ENCODE measurements at regions not wholly inside any gene's neighbourhood (a gene's known extent, or its start where the extent isn't known, plus 50 kb on each side); places are given as distances from the start of the nearest gene placed in this dataset.
A peak's percentile ranks its signal among the peaks of the same experiment; 100 is the strongest.

- no peak for DNase-seq (ENCODE audit: low read depth)
- H3K4me3 ChIP-seq (ENCODE audit: low read depth, low read length): no peak overlapping the region
Observed at GRCh38 chr21:24188506-24188905, 1418.8 kb downstream of the MRPL39 start.

GRCh38 chr21:24183077-24183476 lies 1424.2 kb downstream of the MRPL39 start:
- no peak overlapping the region for H3K4me3 ChIP-seq (ENCODE audit: low read depth, low read length)
- no peak for DNase-seq (ENCODE audit: low read depth)

GRCh38 chr21:24179110-24179509 lies 1428.2 kb downstream of the MRPL39 start:
- H3K4me3 ChIP-seq (ENCODE audit: low read depth, low read length): no peak overlapping the region
- DNase-seq (ENCODE audit: low read depth): no peak

- no peak overlapping the region for H3K4me3 ChIP-seq (ENCODE audit: low read depth, low read length)
- DNase-seq (ENCODE audit: low read depth): no peak
Observed at GRCh38 chr21:24175106-24175505, 1432.2 kb downstream of the MRPL39 start.

- DNase-seq (ENCODE audit: low read depth): no peak
- no peak overlapping the region for H3K4me3 ChIP-seq (ENCODE audit: low read depth, low read length)
Observed at GRCh38 chr21:24171736-24172135, 1435.5 kb downstream of the MRPL39 start.

GRCh38 chr21:24163539-24163938 lies 1443.7 kb downstream of the MRPL39 start:
- H3K4me3 ChIP-seq (ENCODE audit: low read depth, low read length): no peak overlapping the region
- no peak for DNase-seq (ENCODE audit: low read depth)

GRCh38 chr21:24160528-24160927 lies 1446.8 kb downstream of the MRPL39 start:
- DNase-seq (ENCODE audit: low read depth): no peak
- no peak overlapping the region for H3K4me3 ChIP-seq (ENCODE audit: low read depth, low read length)

GRCh38 chr21:24153137-24153536 lies 1454.1 kb downstream of the MRPL39 start:
- no peak for DNase-seq (ENCODE audit: low read depth)
- H3K4me3 ChIP-seq (ENCODE audit: low read depth, low read length): no peak overlapping the region

GRCh38 chr21:24150753-24151152 lies 1456.5 kb downstream of the MRPL39 start:
- DNase-seq (ENCODE audit: low read depth): no peak
- H3K4me3 ChIP-seq (ENCODE audit: low read depth, low read length): no peak overlapping the region

- H3K4me3 ChIP-seq (ENCODE audit: low read depth, low read length): no peak overlapping the region
- no peak for DNase-seq (ENCODE audit: low read depth)
Observed at GRCh38 chr21:24148461-24148860, 1458.8 kb downstream of the MRPL39 start.

- no peak for DNase-seq (ENCODE audit: low read depth)
- no peak overlapping the region for H3K4me3 ChIP-seq (ENCODE audit: low read depth, low read length)
Observed at GRCh38 chr21:24147674-24148073, 1459.6 kb downstream of the MRPL39 start.

GRCh38 chr21:24131056-24131455 lies 1476.2 kb downstream of the MRPL39 start:
- no peak for DNase-seq (ENCODE audit: low read depth)
- no peak overlapping the region for H3K4me3 ChIP-seq (ENCODE audit: low read depth, low read length)

GRCh38 chr21:24127651-24128050 lies 1479.6 kb downstream of the MRPL39 start:
- no peak for DNase-seq (ENCODE audit: low read depth)
- no peak overlapping the region for H3K4me3 ChIP-seq (ENCODE audit: low read depth, low read length)

- DNase-seq (ENCODE audit: low read depth): no peak
- H3K4me3 ChIP-seq (ENCODE audit: low read depth, low read length): no peak overlapping the region
Observed at GRCh38 chr21:24123785-24124184, 1483.5 kb downstream of the MRPL39 start.

- H3K4me3 ChIP-seq (ENCODE audit: low read depth, low read length): no peak overlapping the region
- peak; percentile 1 for DNase-seq (ENCODE audit: low read depth)
Observed at GRCh38 chr21:24118738-24119459, 1488.4 kb downstream of the MRPL39 start.

- H3K4me3 ChIP-seq (ENCODE audit: low read depth, low read length): no peak overlapping the region
- DNase-seq (ENCODE audit: low read depth): no peak
Observed at GRCh38 chr21:24115141-24115540, 1492.1 kb downstream of the MRPL39 start.

GRCh38 chr21:24112020-24112419 lies 1495.3 kb downstream of the MRPL39 start:
- H3K4me3 ChIP-seq (ENCODE audit: low read depth, low read length): no peak overlapping the region
- DNase-seq (ENCODE audit: low read depth): peak; percentile 21

GRCh38 chr21:24110846-24111245 lies 1496.4 kb downstream of the MRPL39 start:
- peak; percentile 18 for DNase-seq (ENCODE audit: low read depth)
- no peak overlapping the region for H3K4me3 ChIP-seq (ENCODE audit: low read depth, low read length)

- no peak for DNase-seq (ENCODE audit: low read depth)
- no peak overlapping the region for H3K4me3 ChIP-seq (ENCODE audit: low read depth, low read length)
Observed at GRCh38 chr21:24097181-24097580, 1510.1 kb downstream of the MRPL39 start.

GRCh38 chr21:24096651-24097050 lies 1510.6 kb downstream of the MRPL39 start:
- no peak overlapping the region for H3K4me3 ChIP-seq (ENCODE audit: low read depth, low read length)
- no peak for DNase-seq (ENCODE audit: low read depth)

- no peak overlapping the region for H3K4me3 ChIP-seq (ENCODE audit: low read depth, low read length)
- no peak for DNase-seq (ENCODE audit: low read depth)
Observed at GRCh38 chr21:24093032-24093431, 1514.2 kb downstream of the MRPL39 start.

- DNase-seq (ENCODE audit: low read depth): peak; percentile 4
- no peak overlapping the region for H3K4me3 ChIP-seq (ENCODE audit: low read depth, low read length)
Observed at GRCh38 chr21:24076179-24076578, 1531.1 kb downstream of the MRPL39 start.
